ENCODE measurements at regions not wholly inside any gene's neighbourhood (a gene's known extent, or its start where the extent isn't known, plus 50 kb on each side); places are given as distances from the start of the nearest gene placed in this dataset.
A peak's percentile ranks its signal among the peaks of the same experiment; 100 is the strongest.
"Not testable (repeated sequence)": the region's sequence is repeated elsewhere in the genome, so short reads cannot be mapped to it uniquely, and the experiment has no call there.

DNA sequence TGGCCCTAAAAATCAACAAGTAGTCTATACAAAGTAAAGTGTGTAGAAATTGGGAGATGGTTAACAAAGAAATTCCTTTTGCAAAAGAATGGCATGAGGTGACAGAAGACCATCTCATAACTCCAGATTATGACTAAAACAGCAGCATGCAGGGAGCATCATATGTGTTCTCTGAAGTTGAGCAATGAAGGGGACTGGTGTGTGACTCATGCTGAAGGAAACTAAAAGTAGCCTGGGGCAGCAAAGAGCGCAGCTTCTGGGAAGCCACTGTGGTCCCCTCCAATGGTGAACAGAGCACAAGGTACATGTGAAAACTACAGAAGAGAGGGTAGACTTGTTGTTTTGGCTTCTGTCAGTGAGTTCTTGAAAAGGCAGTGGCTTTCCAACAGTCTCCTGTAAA lies 133.4 kb downstream of the MACC1 start:
- no peaks in the 10 kb centered on the region for H3K36me3 ChIP-seq
- DNase-seq (no peak), ATAC-seq (peak in 1 of 2 donors; percentile 43)
- no peaks in the 10 kb centered on the region for H3K9me3 ChIP-seq
- TF ChIP-seq, protein P1, sequence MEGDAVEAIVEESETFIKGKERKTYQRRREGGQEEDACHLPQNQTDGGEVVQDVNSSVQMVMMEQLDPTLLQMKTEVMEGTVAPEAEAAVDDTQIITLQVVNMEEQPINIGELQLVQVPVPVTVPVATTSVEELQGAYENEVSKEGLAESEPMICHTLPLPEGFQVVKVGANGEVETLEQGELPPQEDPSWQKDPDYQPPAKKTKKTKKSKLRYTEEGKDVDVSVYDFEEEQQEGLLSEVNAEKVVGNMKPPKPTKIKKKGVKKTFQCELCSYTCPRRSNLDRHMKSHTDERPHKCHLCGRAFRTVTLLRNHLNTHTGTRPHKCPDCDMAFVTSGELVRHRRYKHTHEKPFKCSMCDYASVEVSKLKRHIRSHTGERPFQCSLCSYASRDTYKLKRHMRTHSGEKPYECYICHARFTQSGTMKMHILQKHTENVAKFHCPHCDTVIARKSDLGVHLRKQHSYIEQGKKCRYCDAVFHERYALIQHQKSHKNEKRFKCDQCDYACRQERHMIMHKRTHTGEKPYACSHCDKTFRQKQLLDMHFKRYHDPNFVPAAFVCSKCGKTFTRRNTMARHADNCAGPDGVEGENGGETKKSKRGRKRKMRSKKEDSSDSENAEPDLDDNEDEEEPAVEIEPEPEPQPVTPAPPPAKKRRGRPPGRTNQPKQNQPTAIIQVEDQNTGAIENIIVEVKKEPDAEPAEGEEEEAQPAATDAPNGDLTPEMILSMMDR (IDR thresholded peaks at IDR 0.05), result no peak
- H3K4me3 ChIP-seq, result no peak overlapping the region
- intact Hi-C loops (cut with DNase I), result no loop called here
- no peak overlapping the region for H3K27ac ChIP-seq
- no peaks in the 10 kb centered on the region for H3K4me1 ChIP-seq
- H3K27me3 ChIP-seq (ENCODE audit: low read depth), result no peaks in the 10 kb centered on the region

DNA sequence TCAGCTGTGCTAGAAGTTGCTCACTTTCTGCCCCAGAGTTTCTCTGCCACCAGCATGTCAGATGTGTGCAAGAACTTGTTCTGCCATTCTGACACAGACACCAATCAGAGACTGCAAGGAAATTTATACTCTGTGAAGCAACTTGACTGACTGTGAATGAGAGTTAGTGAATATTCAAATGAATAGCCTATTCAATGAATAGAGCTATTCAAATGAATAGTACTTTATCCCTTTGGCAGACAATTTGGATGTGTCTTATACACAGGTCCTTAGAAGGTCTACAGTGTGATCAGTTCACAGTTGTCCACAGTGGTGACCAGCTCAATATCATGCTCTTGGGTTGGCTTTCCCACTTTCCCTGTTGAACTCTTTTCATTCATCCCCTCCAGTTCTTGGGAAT lies 138.1 kb downstream of the MACC1 start:
- Histone ChIP-seq H3K27ac (no peak overlapping the region), H3K9me3 (no peaks in the 10 kb centered on the region), H3K27me3 (ENCODE audit: low read depth) (no peaks in the 10 kb centered on the region), H3K36me3 (no peaks in the 10 kb centered on the region), H3K4me1 (no peaks in the 10 kb centered on the region), H3K4me3 (no peak overlapping the region)
- DNase-seq (no peak), ATAC-seq (no peak)
- intact Hi-C loops (cut with DNase I), result no loop called here
- TF ChIP-seq, protein P1 (IDR thresholded peaks at IDR 0.05), result no peak

DNA sequence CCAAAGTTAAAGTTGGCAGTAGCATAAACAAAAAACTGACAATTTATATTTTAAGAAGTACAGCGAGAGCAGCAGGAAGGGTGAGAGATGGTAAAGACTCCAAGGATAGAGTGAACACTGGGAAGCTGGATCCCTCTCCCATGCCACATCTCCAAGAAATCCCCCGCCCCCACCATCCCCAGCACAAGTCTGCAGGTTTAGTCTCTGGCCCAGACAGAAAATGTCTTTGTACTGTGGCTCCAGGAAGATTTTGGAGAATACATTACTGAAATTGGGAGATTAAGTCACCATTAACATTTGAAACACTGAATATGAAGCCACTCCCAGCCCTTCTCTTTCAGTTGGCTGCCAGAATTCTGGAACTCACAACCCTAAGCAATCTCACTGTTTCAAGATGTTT lies 140.3 kb downstream of the MACC1 start:
- TF ChIP-seq, protein P1 (IDR thresholded peaks at IDR 0.05), result no peak
- H3K27me3 ChIP-seq (ENCODE audit: low read depth), result no peaks in the 10 kb centered on the region
- no peak overlapping the region for H3K4me3 ChIP-seq
- ATAC-seq (no peak), DNase-seq (no peak)
- intact Hi-C loops (cut with DNase I), result no loop called here
- no peaks in the 10 kb centered on the region for H3K9me3 ChIP-seq
- H3K36me3 ChIP-seq, result no peaks in the 10 kb centered on the region
- no peak overlapping the region for H3K27ac ChIP-seq
- H3K4me1 ChIP-seq, result no peaks in the 10 kb centered on the region

DNA sequence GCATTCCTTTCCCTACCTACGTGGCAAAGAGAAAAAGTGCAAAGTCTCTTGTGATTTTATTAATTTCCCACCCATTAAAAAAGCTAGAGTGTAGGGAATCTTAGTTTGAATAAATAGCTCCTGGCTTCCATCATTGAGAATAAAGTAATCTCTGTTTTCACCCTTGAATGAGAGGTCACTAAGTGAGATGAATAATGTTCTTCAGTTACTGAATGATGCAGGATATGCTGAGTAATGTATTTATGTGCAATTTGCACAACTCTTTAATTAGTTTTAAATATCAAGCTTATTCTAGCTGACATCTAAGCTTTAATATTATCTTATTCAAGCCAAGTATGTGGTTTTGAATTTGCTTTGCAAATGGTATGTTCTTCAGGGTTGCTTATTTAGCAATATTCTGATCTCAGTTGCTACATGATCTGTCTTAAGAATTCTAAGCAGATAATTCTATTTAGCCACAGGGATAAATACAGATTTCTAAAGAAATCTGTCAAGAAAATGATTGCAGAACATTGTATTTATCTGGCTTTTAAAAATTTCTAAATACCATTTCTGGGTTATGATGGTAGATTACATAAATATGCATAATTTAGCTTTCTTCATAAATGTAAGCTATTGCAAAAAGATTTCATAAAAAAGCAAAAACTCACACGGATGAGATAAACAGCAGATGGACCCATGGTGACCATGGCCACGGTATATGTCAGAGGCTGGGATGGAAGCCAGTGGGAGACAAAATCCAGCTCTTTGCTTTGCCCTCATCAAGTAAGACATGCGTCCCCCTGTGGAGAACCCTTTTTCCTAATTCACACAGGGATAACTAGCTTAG lies 141.0 kb downstream of the MACC1 start:
- H3K27ac ChIP-seq, result no peak overlapping the region
- intact Hi-C loops (cut with DNase I), result no loop called here
- H3K27me3 ChIP-seq (ENCODE audit: low read depth), result no peaks in the 10 kb centered on the region
- DNase-seq, result no peak
- H3K4me3 ChIP-seq, result no peak overlapping the region
- ATAC-seq, result no peak
- no peaks in the 10 kb centered on the region for H3K36me3 ChIP-seq
- H3K4me1 ChIP-seq, result no peaks in the 10 kb centered on the region
- TF ChIP-seq, protein P1 (IDR thresholded peaks at IDR 0.05), result no peak
- no peaks in the 10 kb centered on the region for H3K9me3 ChIP-seq

DNA sequence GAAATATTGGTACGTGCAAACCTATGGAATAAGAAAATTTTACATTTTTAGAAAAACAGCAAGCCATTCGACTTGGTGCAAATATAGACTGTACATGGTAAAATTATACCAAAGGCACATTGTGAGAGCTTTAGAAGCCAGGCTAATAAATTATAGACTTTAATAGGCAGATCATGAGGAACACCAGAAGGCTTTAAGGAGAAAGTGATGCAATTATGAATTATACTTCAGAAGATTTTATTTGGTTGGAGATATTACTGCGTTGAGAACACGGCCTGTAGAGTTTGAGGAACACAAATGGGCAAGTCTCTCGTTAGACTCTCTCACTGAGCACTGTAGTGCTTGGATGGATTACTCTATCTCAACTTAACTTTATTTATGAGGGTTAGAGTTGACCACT lies 141.7 kb downstream of the MACC1 start:
- no peaks in the 10 kb centered on the region for H3K4me1 ChIP-seq
- TF ChIP-seq, protein P1 (IDR thresholded peaks at IDR 0.05), result no peak
- no peaks in the 10 kb centered on the region for H3K9me3 ChIP-seq
- intact Hi-C loops (cut with DNase I), result no loop called here
- H3K27ac ChIP-seq, result no peak overlapping the region
- H3K36me3 ChIP-seq, result no peaks in the 10 kb centered on the region
- ATAC-seq (no peak), DNase-seq (no peak)
- no peaks in the 10 kb centered on the region for H3K27me3 ChIP-seq (ENCODE audit: low read depth)
- no peak overlapping the region for H3K4me3 ChIP-seq

DNA sequence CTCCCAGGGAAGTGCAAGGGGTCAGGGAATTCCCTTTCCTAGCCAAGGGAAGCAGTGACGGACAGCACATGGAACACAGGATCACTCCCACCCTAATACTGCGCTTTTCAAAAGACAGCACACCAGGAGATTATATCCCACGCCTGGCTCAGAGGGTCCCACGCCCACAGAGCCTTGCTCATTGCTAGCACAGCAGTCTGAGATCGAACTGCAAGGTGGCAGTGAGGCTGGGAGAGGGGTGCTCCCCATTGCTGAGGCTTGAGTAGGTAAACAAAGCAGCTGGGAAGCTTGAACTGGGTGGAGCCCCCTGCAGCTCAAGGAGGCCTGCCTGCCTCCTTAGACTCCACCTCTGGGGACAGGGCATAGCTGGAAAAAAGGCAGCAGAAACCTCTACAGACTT lies 149.2 kb downstream of the MACC1 start:
- DNase-seq; intact Hi-C loops (cut with DNase I); H3K9me3 ChIP-seq; H3K27ac ChIP-seq; H3K4me3 ChIP-seq; H3K27me3 ChIP-seq (ENCODE audit: low read depth); H3K4me1 ChIP-seq; ATAC-seq; H3K36me3 ChIP-seq: not testable (repeated sequence)
